ENCODE measurements at regions not wholly inside any gene's neighbourhood (a gene's known extent, or its start where the extent isn't known, plus 50 kb on each side); places are given as distances from the start of the nearest gene placed in this dataset.

DNA sequence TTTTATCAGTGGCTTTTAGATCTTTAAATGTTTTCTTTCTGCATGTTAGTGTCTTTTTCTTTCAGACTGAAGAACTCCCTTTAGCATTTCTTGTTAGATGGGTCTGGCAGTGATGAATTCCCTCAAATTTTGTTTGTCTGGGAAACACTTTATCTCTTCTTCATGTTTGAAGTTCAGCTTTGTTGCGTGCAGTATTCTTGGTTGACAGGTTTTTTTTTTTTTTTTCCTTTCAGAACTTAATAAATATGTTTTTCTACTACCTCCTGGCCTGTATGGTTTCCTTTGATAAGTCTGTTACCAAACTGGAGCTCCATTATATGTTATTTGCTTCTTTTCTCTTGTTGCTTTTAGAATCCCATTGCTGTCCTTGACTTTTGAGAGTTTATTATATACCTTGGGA lies 89.8 kb upstream of the ACKR3 start:
- TF ChIP-seq, protein P1, sequence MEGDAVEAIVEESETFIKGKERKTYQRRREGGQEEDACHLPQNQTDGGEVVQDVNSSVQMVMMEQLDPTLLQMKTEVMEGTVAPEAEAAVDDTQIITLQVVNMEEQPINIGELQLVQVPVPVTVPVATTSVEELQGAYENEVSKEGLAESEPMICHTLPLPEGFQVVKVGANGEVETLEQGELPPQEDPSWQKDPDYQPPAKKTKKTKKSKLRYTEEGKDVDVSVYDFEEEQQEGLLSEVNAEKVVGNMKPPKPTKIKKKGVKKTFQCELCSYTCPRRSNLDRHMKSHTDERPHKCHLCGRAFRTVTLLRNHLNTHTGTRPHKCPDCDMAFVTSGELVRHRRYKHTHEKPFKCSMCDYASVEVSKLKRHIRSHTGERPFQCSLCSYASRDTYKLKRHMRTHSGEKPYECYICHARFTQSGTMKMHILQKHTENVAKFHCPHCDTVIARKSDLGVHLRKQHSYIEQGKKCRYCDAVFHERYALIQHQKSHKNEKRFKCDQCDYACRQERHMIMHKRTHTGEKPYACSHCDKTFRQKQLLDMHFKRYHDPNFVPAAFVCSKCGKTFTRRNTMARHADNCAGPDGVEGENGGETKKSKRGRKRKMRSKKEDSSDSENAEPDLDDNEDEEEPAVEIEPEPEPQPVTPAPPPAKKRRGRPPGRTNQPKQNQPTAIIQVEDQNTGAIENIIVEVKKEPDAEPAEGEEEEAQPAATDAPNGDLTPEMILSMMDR (IDR thresholded peaks at IDR 0.05) = no peak
- no peak for TF ChIP-seq POLR2AphosphoS5 (IDR thresholded peaks at IDR 0.05)
